ENCODE measurements at regions not wholly inside any gene's neighbourhood (a gene's known extent, or its start where the extent isn't known, plus 50 kb on each side); places are given as distances from the start of the nearest gene placed in this dataset.
A peak's percentile ranks its signal among the peaks of the same experiment; 100 is the strongest.

DNA sequence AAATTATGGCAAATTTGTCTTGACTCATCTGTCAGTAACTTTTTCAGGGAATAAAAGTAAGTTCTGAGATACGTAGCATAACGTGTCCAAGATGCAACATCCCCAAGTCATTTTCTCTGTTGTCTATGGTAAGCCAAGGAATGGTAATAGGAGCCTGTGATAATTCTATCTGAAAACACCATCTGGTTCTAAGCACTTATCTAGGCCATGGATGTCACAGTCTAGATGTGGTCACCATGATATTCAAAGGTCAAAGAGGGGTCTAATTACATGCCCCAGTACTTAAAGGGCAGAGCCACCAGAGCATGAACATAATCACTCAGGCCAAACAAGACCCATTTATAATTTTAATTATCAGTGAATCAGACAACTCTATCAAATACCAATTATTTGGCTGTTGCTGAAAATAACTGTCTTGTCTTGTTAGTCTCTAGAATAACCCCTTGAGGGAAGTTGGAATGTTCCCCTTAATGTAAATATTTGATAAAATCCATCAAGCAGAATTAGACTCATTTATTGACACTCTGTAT, 225.1 kb upstream of the MPPED2 start:
- Histone ChIP-seq H3K27me3 (no peaks in the 10 kb centered on the region), H3K27ac (no peak overlapping the region), H3K36me3 (no peaks in the 10 kb centered on the region), H3K9ac (no peak overlapping the region), H3K4me1 (no peaks in the 10 kb centered on the region; a peak in 1 of 20 replicates), H3K9me3 (replicated peaks in 1 of 11) (no peaks in the 10 kb centered on the region), H3K4me2 (no peak overlapping the region), H4K20me1 (no peaks in the 10 kb centered on the region), H3K4me3 (no peak overlapping the region)
- no peak for TF ChIP-seq Cebpa-rat (IDR thresholded peaks at IDR 0.05)

DNA sequence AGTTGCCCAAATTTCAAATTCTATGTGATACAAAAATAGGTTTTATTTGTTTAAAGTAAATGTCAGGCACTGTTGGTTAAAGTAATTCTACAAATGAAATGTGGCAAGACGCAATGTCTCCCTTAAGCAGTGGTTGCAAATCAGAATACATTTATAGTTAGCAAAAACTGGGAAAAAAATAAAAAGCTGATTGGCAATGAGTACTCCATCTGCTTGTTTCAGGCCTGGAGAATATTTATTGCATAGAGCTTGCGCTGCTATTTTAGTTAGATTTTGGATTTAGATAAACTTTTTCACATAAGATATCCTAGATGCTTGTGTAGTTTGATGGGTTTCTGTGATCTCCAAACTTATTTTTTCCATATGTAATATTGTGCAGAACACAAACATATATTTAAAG, 224.0 kb upstream of the MPPED2 start:
- Histone ChIP-seq H3K27me3 (no peaks in the 10 kb centered on the region), H3K27ac (no peak overlapping the region), H3K9me3 (replicated peaks in 1 of 11) (no peaks in the 10 kb centered on the region), H3K36me3 (no peaks in the 10 kb centered on the region), H3K4me3 (no peak overlapping the region), H3K9ac (no peak overlapping the region), H3K4me1 (no peaks in the 10 kb centered on the region; a peak in 1 of 20 replicates), H4K20me1 (no peaks in the 10 kb centered on the region), H3K4me2 (no peak overlapping the region)
- TF ChIP-seq Cebpa-rat (IDR thresholded peaks at IDR 0.05) = no peak

DNA sequence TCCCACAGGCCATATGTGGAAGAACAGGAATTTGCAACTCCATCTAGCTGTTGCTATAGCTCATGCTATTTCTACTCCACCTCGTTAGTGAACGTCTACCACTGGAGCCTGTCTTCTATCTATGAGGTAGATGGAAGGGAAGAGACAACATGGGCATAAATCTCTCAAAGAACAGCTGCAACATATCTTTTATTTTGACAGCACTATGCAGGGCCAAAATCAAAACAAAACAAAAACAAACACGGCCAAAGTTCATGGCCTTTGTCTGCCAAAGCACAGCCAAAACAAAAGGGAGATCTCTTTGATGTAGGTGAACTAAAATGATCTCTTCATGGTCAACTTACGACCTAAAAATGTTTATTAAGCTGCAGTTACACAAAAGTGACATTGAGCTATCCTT, 215.2 kb upstream of the MPPED2 start:
- H4K20me1 ChIP-seq = no peaks in the 10 kb centered on the region
- no peak overlapping the region for H3K9ac ChIP-seq
- no peaks in the 10 kb centered on the region for H3K27me3 ChIP-seq
- no peak overlapping the region for H3K27ac ChIP-seq
- no peak for TF ChIP-seq Cebpa-rat (IDR thresholded peaks at IDR 0.05)
- no peaks in the 10 kb centered on the region for H3K36me3 ChIP-seq
- H3K4me1 ChIP-seq = no peaks in the 10 kb centered on the region
- no peaks in the 10 kb centered on the region for H3K9me3 ChIP-seq (replicated peaks in 1 of 11)
- H3K4me3 ChIP-seq = no peak overlapping the region
- H3K4me2 ChIP-seq = no peak overlapping the region

DNA sequence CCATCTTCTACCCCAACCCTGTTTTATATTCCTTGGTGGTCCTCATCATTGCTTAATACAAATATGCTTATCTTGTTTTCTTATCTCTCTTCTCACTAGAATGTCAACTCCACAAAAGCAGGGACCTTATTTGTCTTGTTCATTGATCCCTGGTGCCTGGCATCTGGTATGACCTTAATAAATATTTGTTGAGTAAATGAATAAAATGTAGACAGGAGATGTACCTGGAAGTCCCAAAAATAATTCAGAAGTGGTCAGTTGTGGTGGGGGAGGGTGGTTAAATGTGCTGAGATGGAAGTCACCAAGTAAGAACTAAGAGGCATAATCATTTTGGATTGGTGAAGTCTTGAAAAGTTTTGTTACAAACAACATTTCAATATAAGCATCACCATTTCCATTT, 214.8 kb upstream of the MPPED2 start:
- H3K27me3 ChIP-seq = no peaks in the 10 kb centered on the region
- H3K4me1 ChIP-seq = no peaks in the 10 kb centered on the region
- no peak overlapping the region for H3K27ac ChIP-seq
- H3K36me3 ChIP-seq = no peaks in the 10 kb centered on the region
- H3K4me3 ChIP-seq = no peak overlapping the region
- no peak overlapping the region for H3K4me2 ChIP-seq
- H3K9me3 ChIP-seq (replicated peaks in 1 of 11) = no peaks in the 10 kb centered on the region
- no peak for TF ChIP-seq Cebpa-rat (IDR thresholded peaks at IDR 0.05)
- H4K20me1 ChIP-seq = no peaks in the 10 kb centered on the region
- H3K9ac ChIP-seq = no peak overlapping the region

DNA sequence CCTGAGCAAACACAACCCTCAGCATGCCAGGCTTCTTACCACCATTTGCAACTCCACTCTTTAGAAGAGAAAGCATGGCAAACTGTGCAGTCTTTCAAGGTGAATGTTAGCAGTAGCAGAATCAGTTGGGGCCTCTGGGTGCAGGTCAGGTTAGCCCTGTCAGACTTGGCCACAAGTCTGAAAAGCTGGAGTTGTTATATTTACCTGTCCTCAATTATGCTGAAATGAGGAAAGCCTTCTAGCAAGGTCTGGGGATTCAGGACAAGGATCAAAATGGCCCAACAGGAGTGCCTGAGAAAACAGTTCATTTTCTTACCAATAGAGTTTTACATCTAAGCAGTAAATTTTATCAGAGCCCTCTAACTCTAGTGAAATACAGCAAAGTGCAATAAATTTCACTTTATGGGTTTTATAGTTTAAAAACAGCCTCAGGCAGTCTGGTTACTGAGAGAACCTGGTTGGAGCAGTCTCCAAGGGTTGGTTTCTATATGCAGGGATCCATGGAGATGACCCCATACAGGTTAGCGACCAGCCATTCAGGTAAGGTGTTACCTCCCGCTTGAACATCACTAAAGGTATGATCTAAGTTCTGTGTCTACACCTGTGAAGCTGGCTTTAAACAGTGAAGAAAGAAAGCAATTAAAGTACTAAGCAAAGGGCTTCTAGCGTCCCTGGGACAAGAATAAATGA, 212.5 kb upstream of the MPPED2 start:
- TF ChIP-seq Cebpa-rat (IDR thresholded peaks at IDR 0.05) = no peak
- no peaks in the 10 kb centered on the region for H4K20me1 ChIP-seq
- no peak overlapping the region for H3K4me3 ChIP-seq
- no peaks in the 10 kb centered on the region for H3K4me1 ChIP-seq
- H3K9ac ChIP-seq = no peak overlapping the region
- H3K27ac ChIP-seq = no peak overlapping the region
- no peak overlapping the region for H3K4me2 ChIP-seq
- H3K36me3 ChIP-seq = no peaks in the 10 kb centered on the region
- no peaks in the 10 kb centered on the region for H3K9me3 ChIP-seq (replicated peaks in 1 of 11)
- H3K27me3 ChIP-seq = no peaks in the 10 kb centered on the region

DNA sequence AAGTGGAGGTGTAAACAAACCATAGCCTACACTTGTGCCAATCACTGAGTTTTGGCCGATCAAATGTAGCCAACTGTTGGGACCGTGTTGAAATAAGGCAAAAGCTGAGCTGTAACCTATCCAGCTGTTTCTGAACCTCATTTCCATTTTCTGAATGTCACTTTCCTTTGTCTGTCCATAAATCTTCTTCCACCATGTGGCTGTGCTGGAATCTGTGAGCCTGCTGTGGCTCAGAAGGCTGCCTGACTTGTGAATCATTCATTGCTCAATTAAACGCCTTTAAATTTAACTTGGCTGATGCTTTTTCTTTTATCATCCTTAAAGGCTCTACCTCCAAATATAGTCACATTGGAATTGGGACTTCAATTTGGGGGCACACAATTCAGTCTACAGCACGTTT, 203.1 kb upstream of the MPPED2 start:
- Histone ChIP-seq H3K4me1 (peaks cover 0 to 5% (median 0%) of the 10 kb centered on the region in 10 experiments; a peak in 2 of 20 replicates), H3K36me3 (no peaks in the 10 kb centered on the region), H3K4me2 (no peak overlapping the region; a peak in 1 of 22 replicates), H4K20me1 (no peaks in the 10 kb centered on the region), H3K9me3 (replicated peaks in 1 of 11) (no peaks in the 10 kb centered on the region), H3K27me3 (no peaks in the 10 kb centered on the region), H3K27ac (no peak overlapping the region), H3K4me3 (no peak overlapping the region), H3K9ac (no peak overlapping the region)
- TF ChIP-seq Cebpa-rat (IDR thresholded peaks at IDR 0.05) = no peak

DNA sequence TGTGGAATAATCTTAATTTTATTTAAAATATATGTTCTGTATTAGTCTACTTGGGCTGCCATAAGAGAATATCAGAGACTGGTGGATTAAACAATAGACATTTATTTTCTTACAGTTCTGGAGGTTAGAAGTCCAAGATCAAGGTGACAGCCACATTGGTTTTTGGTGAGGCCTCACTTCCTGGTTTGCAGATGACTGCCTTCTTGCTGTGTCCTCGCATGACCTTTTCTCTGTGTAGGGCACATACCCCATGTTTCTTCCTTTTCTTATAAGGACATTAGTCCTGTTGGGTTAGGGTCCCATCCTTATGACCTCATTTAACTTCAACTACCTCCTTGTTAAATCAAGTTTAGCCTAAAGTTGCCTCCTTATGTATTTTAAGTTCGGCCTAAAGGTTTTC, 202.7 kb upstream of the MPPED2 start:
- Histone ChIP-seq H3K9me3 (replicated peaks in 1 of 11) (no peaks in the 10 kb centered on the region), H3K27ac (no peak overlapping the region), H3K4me1 (peaks cover 0 to 5% (median 0%) of the 10 kb centered on the region in 10 experiments; a peak in 2 of 20 replicates), H3K36me3 (no peaks in the 10 kb centered on the region), H3K4me3 (no peak overlapping the region), H3K4me2 (peak overlapping the region in 1 of 11 experiments; percentile 10; a peak in 1 of 22 replicates), H3K27me3 (no peaks in the 10 kb centered on the region), H3K9ac (no peak overlapping the region), H4K20me1 (no peaks in the 10 kb centered on the region)
- no peak for TF ChIP-seq Cebpa-rat (IDR thresholded peaks at IDR 0.05)

DNA sequence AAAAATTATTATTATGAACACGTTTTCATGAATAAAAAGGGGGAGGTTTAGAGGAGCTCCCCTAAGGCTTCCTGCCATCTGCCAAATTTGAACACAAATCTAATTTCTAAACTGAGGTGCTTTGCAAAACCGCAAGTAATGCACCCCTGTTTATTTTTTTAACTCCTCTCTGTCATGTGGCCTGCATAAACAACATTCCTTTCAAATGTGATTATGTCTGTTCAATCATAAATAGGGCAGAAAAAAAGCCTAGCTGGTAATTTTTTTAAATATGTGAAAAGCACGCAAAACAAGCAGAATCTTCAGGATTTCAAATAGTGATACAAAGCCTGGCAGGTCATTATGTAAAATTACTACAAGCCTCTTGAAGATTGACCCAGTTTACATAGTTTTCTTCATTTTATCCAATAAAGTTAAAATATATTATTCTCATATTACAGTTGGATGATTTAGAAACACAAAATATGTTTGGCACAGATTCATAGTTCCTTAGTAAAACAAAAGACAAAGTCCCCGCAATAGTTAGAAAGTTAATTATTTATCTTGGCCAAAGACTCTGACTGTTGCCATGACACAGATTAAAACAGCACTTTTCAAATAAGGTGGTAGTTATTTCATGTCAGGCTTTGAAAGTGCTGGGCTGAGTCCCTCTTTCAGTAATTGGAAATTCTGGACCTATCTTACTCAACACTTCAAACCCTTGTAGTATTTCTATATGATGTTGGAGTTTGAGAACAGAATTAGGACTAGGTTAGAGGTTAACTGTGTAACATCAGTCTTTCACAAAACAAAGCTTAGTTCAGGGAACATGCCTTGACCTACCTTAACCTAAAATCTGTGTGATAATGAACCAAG, 200.3 kb upstream of the MPPED2 start:
- Histone ChIP-seq H3K4me2 (no peak overlapping the region), H3K27me3 (no peaks in the 10 kb centered on the region), H3K4me1 (peaks cover 0 to 5% (median 0%) of the 10 kb centered on the region in 10 experiments; a peak in 2 of 20 replicates), H3K36me3 (no peaks in the 10 kb centered on the region), H3K4me3 (no peak overlapping the region), H3K9me3 (replicated peaks in 1 of 11) (no peaks in the 10 kb centered on the region), H3K27ac (no peak overlapping the region), H3K9ac (no peak overlapping the region), H4K20me1 (no peaks in the 10 kb centered on the region)
- no peak for TF ChIP-seq Cebpa-rat (IDR thresholded peaks at IDR 0.05)

DNA sequence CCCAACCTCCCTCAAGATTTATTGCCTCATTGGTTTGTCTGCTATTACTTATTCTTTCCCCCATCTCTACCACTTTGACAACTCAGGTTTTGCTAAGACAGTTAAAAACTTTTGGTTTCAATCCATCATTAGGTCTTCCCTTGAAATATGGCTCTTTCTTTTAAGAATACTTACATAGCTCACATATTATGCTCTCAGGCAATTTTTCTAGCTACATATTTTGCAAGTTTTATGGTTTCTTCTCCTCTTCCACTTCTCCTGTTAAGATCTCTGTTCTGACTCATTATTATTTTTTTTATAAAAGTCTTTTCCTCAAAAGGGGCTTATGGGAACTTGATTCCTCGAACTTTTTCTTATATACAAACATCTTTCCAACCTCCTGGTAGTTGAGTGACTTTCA, 192.4 kb upstream of the MPPED2 start:
- no peaks in the 10 kb centered on the region for H3K9me3 ChIP-seq (replicated peaks in 1 of 11)
- H3K4me1 ChIP-seq = no peaks in the 10 kb centered on the region
- H3K27me3 ChIP-seq = no peaks in the 10 kb centered on the region
- no peak overlapping the region for H3K9ac ChIP-seq
- no peaks in the 10 kb centered on the region for H4K20me1 ChIP-seq
- H3K4me2 ChIP-seq = no peak overlapping the region
- no peak overlapping the region for H3K27ac ChIP-seq
- H3K4me3 ChIP-seq = no peak overlapping the region
- no peak for TF ChIP-seq Cebpa-rat (IDR thresholded peaks at IDR 0.05)
- H3K36me3 ChIP-seq = no peaks in the 10 kb centered on the region

DNA sequence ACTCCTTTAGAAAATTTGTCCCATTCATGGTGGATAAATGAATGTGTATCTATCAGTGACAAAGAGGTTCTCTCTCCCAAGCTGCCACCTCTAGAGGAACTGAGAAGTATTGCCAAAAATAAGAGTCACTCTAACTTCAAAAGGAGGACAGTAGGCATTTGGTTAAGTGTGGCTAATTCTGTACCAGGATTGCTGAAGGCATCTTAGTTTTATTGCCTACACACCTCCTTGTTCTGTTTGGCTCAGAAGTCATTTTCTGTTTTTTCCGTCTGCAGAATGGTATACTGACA, 189.0 kb upstream of the MPPED2 start:
- no peak for TF ChIP-seq Cebpa-rat (IDR thresholded peaks at IDR 0.05)
- no peak overlapping the region for H3K4me2 ChIP-seq
- H3K9me3 ChIP-seq (replicated peaks in 1 of 11) = no peaks in the 10 kb centered on the region
- no peaks in the 10 kb centered on the region for H3K27me3 ChIP-seq
- H3K4me1 ChIP-seq = no peaks in the 10 kb centered on the region
- no peaks in the 10 kb centered on the region for H4K20me1 ChIP-seq
- H3K27ac ChIP-seq = no peak overlapping the region
- no peak overlapping the region for H3K4me3 ChIP-seq
- no peaks in the 10 kb centered on the region for H3K36me3 ChIP-seq
- H3K9ac ChIP-seq = no peak overlapping the region
